Ovary (tissue), 7 donors: ENCODE measurements at regions not wholly inside any gene's neighbourhood (a gene's known extent, or its start where the extent isn't known, plus 50 kb on each side); places are given as distances from the start of the nearest gene placed in this dataset.

ENCODE experiments used
- DNase-seq, 5 donors: peaks; one replicate each; pipeline ENCODE4 v3.0.0-alpha.2; 2019 to 2020
- H3K27ac ChIP-seq, 2 donors: fragments of 200-600 bp; one replicate each; pipeline versions ENCODE4 v1.5.1 to v1.8.0; 2019 to 2022
- H3K27me3 ChIP-seq: fragments of 200-600 bp; one replicate; pipeline ENCODE4 v1.8.0; 2022
- H3K36me3 ChIP-seq: fragments of 200-600 bp; sonication (generic); one replicate; pipeline ENCODE4 v1.5.1; 2019
- H3K4me1 ChIP-seq: one replicate; pipeline ENCODE4 v1.8.1; 2013; ENCODE audit warnings: mild to moderate bottlenecking, moderate library complexity; ENCODE audit not compliant: insufficient read depth
- H3K4me3 ChIP-seq: fragments of 200-600 bp; sonication (generic); one replicate; pipeline ENCODE4 v1.5.1; 2017
- H3K9me3 ChIP-seq, 2 donors: fragments of 200-600 bp in 1 of 2; sonication (generic) in 1 of 2; one replicate each; pipeline versions ENCODE4 v1.5.1 to v1.8.1; 2013 to 2019; ENCODE audit warnings: mild to moderate bottlenecking in 1 of 2, moderate library complexity in 1 of 2
- EP300 ChIP-seq: sonication (generic); formaldehyde crosslinking; IDR thresholded peaks from one replicate; pipeline ENCODE4 v1.6.1; 2017; ENCODE audit warnings: antibody characterized with exemption
- POLR2A ChIP-seq: fragments of 450-650 bp; IDR thresholded peaks from one replicate; pipeline ENCODE4 v1.6.1; 2017; ENCODE audit warnings: antibody characterized with exemption, mild to moderate bottlenecking, moderate library complexity
- WGBS, 3 donors: extraction: QIAGEN DNeasy Blood & Tissue Kit in 1 of 3; methylation state at CpG; one replicate each; pipeline versions ENCODE4 v1.1.5 to v1.1.7; 2013 to 2017; 5-methylcytosine and 5-hydroxymethylcytosine counted together
- intact Hi-C, 4 donors: fragments of 100-400 bp; cut with DNase I; formaldehyde crosslinking; loops; one replicate each; pipeline versions ENCODE4 v1.11.0 to v1.15.1; 2022 to 2023
- TF ChIP-seq, protein P1 (sequence below), 3 donors: fragments of 450-650 bp in 2 of 3; fragments of 200-600 bp in 1 of 3; IDR thresholded peaks; one replicate each; pipeline versions ENCODE4 v1.5.1 to v1.8.0; 2016 to 2022; ENCODE audit warnings: antibody characterized with exemption in 3 of 3, mild to moderate bottlenecking in 1 of 3
- donor health status: DM: no; HTN: no; CAD: no; lungs with moderate emphysema.
- donor health status: DM: no; HTN: no; CAD: no.
- donor health status: Bipolar disorder and iron deficiency.
- donor health status: DM: no; HTN: no; CAD: no.
- donor health status: DM: yes; HTN: yes; CAD: no.

DNA sequence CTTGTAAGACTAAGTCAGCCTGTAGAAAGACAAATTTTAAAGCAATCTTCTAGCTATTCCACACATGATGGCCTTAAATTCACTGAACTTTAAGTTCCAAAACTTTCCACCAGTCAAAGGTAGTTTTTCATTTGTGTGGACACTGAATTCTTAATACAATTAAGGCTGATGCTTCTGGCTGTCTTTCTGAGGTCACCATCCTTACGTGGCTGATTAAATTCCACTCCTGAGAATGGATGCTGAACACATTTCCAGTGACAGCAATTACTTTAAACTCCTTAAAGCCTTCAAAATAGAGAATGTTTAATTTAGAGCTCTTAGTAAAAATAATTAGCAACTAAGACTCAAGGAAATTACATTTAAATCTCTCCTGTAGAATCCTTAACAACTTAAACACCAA is 142.6 kb upstream of the COL1A2 start:
- Histone ChIP-seq H3K36me3 (no peaks in the 10 kb centered on the region), H3K27me3 (no peaks in the 10 kb centered on the region), H3K9me3 (no peaks in the 10 kb centered on the region), H3K27ac (no peak overlapping the region), H3K4me3 (no peak overlapping the region), H3K4me1 (no peaks in the 10 kb centered on the region)
- intact Hi-C loops = no loop called here
- 49 to 51% (median 51%) methylated on average over 1 of the region's 1 CpG for WGBS, 3 donors
- DNase-seq = no peak
- TF ChIP-seq, protein P1, sequence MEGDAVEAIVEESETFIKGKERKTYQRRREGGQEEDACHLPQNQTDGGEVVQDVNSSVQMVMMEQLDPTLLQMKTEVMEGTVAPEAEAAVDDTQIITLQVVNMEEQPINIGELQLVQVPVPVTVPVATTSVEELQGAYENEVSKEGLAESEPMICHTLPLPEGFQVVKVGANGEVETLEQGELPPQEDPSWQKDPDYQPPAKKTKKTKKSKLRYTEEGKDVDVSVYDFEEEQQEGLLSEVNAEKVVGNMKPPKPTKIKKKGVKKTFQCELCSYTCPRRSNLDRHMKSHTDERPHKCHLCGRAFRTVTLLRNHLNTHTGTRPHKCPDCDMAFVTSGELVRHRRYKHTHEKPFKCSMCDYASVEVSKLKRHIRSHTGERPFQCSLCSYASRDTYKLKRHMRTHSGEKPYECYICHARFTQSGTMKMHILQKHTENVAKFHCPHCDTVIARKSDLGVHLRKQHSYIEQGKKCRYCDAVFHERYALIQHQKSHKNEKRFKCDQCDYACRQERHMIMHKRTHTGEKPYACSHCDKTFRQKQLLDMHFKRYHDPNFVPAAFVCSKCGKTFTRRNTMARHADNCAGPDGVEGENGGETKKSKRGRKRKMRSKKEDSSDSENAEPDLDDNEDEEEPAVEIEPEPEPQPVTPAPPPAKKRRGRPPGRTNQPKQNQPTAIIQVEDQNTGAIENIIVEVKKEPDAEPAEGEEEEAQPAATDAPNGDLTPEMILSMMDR (IDR thresholded peaks at IDR 0.05) = no peak
- TF ChIP-seq EP300 (no peak), POLR2A (no peak)

GRCh38 chr7:94252971-94253370 is 141.7 kb upstream of the COL1A2 start:
- intact Hi-C loops = no loop called here
- TF ChIP-seq EP300 = no peak
- TF ChIP-seq, protein P1 (IDR thresholded peaks at IDR 0.05) = no peak
- no peak for TF ChIP-seq POLR2A
- Histone ChIP-seq H3K36me3 (no peaks in the 10 kb centered on the region), H3K4me3 (no peak overlapping the region), H3K4me1 (no peaks in the 10 kb centered on the region), H3K27ac (no peak overlapping the region), H3K9me3 (no peaks in the 10 kb centered on the region), H3K27me3 (no peaks in the 10 kb centered on the region)
- DNase-seq = no peak

- 26 to 51% (median 40%) methylated on average over 1 of the region's 1 CpG for WGBS, 3 donors
- intact Hi-C loops = no loop called here
- Histone ChIP-seq H3K27me3 (no peaks in the 10 kb centered on the region), H3K27ac (no peak overlapping the region), H3K4me3 (no peak overlapping the region), H3K4me1 (no peaks in the 10 kb centered on the region), H3K36me3 (no peaks in the 10 kb centered on the region), H3K9me3 (no peaks in the 10 kb centered on the region)
- no peak for DNase-seq
- TF ChIP-seq, protein P1 (IDR thresholded peaks at IDR 0.05) = no peak
- TF ChIP-seq EP300 = no peak
- TF ChIP-seq POLR2A = no peak
These were observed 141.0 kb upstream of the COL1A2 start for GRCh38 chr7:94253686-94254085.

DNA sequence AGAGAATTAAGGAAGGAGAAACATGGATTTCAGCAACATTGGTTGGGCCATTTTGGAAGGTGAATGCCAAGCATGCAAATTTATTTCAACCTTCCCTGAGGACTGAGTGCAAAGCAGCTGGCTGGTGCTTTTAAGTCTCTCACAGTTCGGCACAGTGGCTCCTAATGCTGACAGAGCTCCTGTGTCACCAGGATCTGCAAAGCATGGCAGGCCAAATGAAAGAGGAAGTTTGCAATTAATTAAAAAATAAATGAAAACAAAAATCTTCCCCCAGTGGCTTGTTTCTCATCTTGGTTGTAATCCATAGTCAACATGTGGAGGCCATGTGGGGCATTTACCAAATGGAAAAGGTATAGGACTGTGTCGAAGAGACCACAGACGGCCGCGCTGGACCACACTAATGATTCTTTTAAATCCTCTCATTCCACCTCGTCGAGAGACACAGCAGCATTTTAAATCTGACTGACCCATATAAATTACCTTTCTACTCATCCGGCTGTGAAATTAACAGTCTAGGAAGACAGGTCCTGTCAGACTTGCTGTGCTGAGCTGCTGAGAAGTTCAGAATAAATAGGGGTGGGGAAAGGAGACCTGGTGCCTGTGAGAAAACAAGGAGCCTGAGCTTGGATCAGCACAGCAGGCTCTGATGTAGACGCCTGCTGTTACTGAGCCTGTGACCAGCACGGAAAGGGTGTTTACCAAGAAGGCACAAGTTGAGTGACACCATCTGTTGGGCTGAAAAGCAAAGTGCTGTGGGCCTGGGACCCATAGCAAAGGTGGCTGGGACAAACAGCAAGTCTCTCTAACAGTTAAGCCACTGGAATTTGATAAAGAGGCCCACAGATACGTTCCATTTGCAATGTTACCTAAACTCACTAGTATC is 136.0 kb upstream of the COL1A2 start:
- no peak overlapping the region for H3K27ac ChIP-seq
- H3K4me3 ChIP-seq = no peak overlapping the region
- H3K4me1 ChIP-seq = no peaks in the 10 kb centered on the region
- no peak for DNase-seq
- TF ChIP-seq, protein P1 (IDR thresholded peaks at IDR 0.05) = no peak
- TF ChIP-seq EP300 = no peak
- no peak for TF ChIP-seq POLR2A
- no peaks in the 10 kb centered on the region for H3K36me3 ChIP-seq
- intact Hi-C loops = no loop called here
- H3K9me3 ChIP-seq = no peaks in the 10 kb centered on the region
- H3K27me3 ChIP-seq = no peaks in the 10 kb centered on the region
- 84 to 87% (median 85%) methylated on average over 11 of the region's 11 CpGs for WGBS, 3 donors
